IMR-90 (cell line): ENCODE measurements at regions not wholly inside any gene's neighbourhood (a gene's known extent, or its start where the extent isn't known, plus 50 kb on each side); places are given as distances from the start of the nearest gene placed in this dataset.

Experiments used
- POLR2A ChIP-seq: IDR thresholded peaks from 2 replicates; pipeline ENCODE4 v1.6.1; 2012; ENCODE audit warnings: mild to moderate bottlenecking, low read depth, low read length
- TF ChIP-seq, protein P1 (sequence below): conservative IDR thresholded peaks from 2 replicates; pipeline ENCODE4 v1.5.1; 2012; ENCODE audit warnings: mild to moderate bottlenecking, low read depth, low read length, improper control_type of control experiment

DNA sequence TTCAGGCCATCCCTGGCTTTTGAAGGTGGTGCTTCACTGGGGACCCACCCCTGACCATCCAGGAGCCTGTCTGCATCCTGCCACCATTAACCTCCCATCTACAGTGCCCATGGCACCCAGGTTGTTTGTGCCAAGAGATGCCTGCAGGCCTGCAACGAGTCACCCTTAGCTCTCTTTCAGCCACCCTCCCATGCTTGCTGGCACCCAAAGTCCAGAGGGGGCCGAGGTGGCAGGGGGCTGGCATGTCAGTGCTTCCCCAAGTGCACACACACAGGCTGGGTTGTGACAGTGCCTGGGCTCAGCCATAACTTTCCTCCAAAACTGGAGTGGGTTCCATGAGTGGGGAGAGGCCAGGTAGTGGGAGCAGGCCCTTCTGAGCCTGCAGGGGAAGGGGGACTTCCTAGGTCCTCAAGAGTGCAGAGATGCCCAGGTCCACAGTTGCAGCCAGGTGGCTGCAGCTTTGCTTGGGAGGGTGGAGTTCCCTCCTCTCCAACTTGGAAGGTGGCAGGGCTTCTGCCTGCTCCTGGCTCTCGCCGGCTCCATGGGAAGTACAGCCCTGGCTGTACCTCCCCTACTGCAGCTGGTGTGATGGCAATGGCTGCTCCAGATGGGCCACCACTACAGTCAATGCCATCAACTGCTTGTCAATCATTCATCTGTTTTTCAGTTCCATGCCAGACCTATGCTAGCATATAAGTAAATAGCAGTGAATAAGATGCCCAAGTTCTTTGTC is 235.9 kb upstream of the GIMD1 start:
- TF ChIP-seq, protein P1, sequence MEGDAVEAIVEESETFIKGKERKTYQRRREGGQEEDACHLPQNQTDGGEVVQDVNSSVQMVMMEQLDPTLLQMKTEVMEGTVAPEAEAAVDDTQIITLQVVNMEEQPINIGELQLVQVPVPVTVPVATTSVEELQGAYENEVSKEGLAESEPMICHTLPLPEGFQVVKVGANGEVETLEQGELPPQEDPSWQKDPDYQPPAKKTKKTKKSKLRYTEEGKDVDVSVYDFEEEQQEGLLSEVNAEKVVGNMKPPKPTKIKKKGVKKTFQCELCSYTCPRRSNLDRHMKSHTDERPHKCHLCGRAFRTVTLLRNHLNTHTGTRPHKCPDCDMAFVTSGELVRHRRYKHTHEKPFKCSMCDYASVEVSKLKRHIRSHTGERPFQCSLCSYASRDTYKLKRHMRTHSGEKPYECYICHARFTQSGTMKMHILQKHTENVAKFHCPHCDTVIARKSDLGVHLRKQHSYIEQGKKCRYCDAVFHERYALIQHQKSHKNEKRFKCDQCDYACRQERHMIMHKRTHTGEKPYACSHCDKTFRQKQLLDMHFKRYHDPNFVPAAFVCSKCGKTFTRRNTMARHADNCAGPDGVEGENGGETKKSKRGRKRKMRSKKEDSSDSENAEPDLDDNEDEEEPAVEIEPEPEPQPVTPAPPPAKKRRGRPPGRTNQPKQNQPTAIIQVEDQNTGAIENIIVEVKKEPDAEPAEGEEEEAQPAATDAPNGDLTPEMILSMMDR = no peak
- TF ChIP-seq POLR2A = no peak
